Renal cortex interstitium (tissue), 11 donors: ENCODE measurements at regions not wholly inside any gene's neighbourhood (a gene's known extent, or its start where the extent isn't known, plus 50 kb on each side); places are given as distances from the start of the nearest gene placed in this dataset.

Experiments used
- DNase-seq, 11 donors: peaks; one replicate each; pipeline ENCODE4 v3.0.0-alpha.2; 2013; ENCODE audit warnings: low read depth in 9 of 11, low spot score in 4 of 11; ENCODE audit errors: extremely low read depth in 1 of 11

DNA sequence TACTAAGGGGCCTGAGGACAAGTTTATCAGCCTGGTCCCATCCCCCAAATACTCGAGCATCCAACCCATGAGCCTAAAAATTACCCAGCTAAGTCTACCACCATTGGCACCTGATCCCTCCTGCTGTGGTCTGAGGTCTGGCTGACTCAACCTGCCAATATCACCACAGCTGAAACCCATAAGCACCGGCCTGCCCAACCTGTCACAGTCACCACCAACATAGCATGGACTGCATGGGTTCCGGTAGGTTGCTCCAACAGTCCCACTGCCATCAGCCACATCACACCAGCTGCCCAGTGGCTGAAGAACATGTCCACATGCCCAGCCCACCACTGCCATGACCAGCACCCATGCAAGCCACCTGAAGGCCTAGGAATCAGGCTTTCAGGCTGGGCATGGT is 495.0 kb downstream of the PRELID2 start:
- no peak for DNase-seq

DNA sequence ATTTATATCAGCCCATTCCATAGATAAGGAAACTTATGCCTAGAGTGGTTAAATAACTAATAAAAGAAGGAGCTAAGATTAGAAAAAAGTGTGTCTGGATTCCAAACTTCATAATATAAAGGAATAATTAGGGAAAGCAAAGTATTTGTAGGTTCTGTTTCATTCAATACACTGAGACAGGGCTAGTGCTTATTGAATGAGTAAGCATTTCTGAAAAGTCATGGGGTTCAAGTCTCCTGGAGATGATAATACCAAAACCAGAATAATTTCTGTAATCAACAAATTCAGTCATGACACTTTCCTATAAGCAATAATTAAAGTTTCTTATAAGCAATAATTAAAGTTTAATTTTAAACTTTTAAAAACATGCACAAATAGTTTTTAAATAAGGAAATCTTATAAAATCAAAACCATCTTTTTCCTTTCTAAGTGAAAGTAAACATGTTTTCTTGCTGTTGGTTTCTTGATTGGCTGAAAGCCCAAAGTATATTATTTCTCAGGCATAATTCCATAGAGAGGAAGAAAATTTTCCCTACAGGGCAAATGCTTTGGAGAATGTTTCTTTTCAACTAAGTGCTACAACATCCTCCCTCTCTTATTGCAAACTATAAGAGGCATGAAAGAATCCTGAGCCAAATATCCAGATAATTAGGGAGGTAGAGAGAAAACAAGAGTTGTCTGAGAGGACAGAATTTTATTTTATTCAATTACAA is 510.2 kb downstream of the PRELID2 start:
- DNase-seq = no peak

- DNase-seq = no peak
These were observed 511.0 kb downstream of the PRELID2 start for GRCh38 chr5:145324101-145324500.

DNA sequence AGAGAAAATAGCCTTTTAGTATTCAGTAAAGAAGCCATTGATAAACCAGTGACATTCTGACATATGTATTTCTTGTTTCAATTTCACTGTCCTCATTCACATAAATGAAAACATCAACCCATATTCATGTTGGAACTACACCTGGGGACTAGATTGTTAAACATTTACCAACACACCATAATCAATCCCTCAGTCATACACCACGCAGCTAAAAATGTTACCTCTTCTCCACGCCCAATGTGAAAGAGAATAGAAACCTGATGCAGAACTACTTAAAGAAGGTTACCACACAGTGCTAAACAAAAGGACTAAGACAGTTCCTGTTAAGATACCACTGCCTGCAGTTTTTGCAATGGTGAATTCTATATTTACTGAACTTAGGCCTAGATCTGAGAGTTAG is 518.9 kb downstream of the PRELID2 start:
- no peak for DNase-seq

- no peak for DNase-seq
These were observed 527.2 kb downstream of the PRELID2 start for GRCh38 chr5:145307866-145308382.

DNA sequence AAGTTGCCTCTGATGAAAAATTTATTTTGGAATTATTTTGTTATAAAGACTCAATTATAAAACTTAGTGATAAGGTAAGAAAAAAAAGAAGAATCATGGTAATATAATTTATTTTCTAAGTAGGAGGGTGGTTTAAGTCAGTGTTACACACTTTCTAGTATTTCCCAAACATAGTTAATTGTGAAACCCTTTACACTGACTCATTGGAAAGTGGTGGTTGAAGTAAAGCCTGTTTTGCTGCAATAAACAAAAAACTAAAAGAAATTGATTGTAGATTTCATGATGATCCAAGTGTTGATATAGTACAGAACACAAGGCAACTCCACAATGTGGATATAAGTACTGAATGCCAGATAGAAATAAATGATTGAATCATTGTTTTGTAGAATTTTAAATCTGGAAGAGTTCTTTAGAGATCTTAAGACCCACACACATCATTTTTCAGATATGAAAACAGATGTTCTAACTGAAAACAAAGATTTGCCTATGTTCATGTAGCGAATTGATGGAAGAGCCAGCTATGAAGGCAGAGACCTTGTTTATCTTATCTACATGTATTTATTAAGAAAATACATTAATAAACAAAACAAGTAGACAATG is 539.8 kb downstream of the PRELID2 start:
- DNase-seq = no peak

- no peak for DNase-seq
These were observed 540.8 kb downstream of the PRELID2 start for GRCh38 chr5:145294331-145294730.

DNA sequence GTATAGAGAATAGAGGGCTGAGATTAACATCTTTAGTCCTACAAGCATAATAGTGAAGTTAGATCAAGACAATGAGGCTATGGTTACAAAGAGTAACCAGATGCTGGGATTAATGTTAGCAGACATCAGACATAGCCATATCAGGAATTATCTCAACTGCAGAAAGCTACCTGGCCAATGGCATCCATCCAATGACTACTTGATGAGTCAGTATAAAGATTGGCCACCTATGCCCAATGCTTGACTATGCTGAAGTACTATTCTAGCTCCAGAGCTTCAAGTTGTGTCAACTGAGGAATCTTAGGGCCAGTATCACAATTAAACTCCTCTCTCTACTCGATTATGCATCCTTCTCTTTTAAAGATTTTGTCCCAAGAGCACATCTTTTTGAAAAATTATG is 541.4 kb downstream of the PRELID2 start:
- no peak for DNase-seq

GRCh38 chr5:145292278-145292677 is 542.9 kb downstream of the PRELID2 start:
- no peak for DNase-seq

DNA sequence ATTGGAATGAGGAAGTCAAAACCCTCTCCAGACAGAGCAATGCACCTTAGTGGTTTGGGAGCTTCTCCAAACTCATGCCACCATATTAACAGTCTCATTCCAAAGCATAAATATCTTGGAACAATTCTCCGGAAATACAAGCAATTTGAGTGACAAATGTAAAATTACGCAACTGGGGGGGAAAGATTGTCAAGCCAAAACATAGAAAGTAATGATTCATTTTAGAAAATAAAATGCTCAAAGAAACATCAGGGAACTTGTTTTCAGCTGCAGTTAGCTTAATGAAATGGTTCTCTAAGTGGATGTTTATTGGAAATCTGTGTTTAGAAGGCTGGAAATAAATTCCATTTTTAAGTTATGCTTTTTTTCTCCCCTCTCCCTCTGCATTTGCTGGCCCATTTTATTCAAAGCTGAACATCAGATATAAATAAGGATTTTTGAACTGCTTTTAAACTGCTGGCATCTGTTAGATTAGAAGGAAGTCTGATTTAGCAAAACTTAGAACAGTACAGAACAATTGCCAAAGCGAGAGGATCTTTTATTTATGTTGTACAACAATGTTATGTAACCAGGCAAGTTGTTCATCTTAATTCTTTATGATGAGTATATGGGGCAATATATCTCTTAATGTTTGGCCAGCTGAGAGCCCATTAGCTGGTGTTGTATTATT is 551.9 kb downstream of the PRELID2 start:
- DNase-seq = no peak

GRCh38 chr5:145280806-145281205 is 554.3 kb downstream of the PRELID2 start:
- no peak for DNase-seq

DNA sequence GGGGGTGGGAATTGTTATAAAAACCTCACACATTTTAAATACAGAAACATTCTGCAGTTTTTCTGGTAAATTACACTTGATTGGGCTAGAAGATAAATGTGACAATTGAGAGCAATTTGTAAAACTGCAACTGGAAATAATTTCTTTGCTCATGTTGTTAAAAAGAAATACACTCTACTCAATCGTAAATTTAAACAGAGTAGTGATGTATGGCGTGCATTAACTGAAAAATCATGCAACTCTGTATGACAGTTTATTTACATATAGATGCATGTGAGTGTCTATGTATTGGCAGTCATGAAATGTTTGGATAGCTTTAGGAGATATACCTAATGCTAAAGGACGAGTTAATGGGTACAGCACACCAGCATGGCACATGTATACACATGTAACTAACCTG is 554.9 kb downstream of the PRELID2 start:
- DNase-seq = no peak

- no peak for DNase-seq
These were observed 574.5 kb downstream of the PRELID2 start for GRCh38 chr5:145260670-145261069.

- DNase-seq = no peak
These were observed 587.4 kb downstream of the PRELID2 start for GRCh38 chr5:145247745-145248040.

DNA sequence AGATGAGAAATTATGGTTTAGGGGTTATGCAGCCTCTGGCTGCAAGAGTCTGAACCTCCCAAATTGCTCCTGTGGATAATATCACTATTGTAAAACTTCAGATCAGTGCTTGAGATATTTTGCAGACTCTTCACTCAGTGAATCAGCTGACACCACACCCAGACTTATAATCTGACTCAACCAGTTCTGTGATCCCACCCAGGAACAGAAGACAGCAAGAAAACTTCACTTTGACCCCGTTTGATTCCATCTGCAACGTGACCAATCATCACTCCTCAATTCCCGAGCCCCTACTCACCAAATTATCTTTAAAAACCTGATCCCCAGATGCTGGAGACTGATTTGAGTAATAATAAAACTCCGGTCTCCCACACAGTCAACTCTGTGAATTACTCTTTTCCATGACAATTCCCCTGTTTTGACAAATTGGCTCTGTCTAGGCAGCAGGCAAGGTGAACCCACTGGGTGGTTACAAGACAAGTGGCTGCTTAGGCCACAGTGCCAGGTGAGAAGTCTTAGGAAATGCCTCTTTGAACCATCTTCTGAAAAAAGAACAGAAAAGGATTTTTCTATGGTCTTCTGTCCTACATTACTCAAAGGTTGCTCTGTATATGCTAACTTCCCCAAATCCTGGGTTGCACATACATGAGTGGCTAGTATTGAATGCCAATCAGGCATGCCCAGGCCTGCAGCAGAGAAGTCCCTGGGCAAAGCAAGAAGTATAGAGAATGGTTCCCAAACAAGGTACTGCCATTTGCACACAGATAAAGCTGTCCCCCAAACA is 588.0 kb downstream of the PRELID2 start:
- DNase-seq = no peak

- DNase-seq = no peak
These were observed 588.8 kb downstream of the PRELID2 start for GRCh38 chr5:145246379-145246778.

DNA sequence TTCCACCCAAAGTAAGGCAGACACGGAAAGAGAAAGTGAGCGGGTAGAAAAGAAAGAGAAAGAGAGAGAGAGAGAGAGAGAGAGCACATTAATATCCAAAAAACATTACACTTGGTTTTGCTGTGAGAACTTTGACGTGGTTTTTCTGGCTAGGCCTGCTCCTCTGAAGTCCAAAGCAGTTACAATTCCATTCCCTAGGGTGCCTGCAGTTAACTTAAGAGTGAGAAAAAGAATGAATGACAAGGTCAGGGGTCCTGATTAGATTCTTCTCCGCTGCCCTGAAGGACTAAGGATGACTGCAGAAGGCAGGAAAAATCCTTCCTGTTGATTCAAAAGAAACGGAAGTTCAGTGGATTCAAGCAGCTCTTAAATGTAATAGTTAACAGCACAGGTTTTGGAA is 589.8 kb downstream of the PRELID2 start:
- no peak for DNase-seq

- DNase-seq = no peak
These were observed 590.4 kb downstream of the PRELID2 start for GRCh38 chr5:145244788-145245187.

GRCh38 chr5:145244251-145244650 is 590.9 kb downstream of the PRELID2 start:
- DNase-seq = no peak

- no peak for DNase-seq
These were observed 592.1 kb downstream of the PRELID2 start for GRCh38 chr5:145243016-145243415.
